22Rv1 (cell line): ENCODE measurements at regions not wholly inside any gene's neighbourhood (a gene's known extent, or its start where the extent isn't known, plus 50 kb on each side); places are given as distances from the start of the nearest gene placed in this dataset.
"Not testable (repeated sequence)": the region's sequence is repeated elsewhere in the genome, so short reads cannot be mapped to it uniquely, and the experiment has no call there.

Source experiments
- H3K27ac ChIP-seq: fragments of 450-650 bp; 2 replicates; pipeline ENCODE4 v1.5.1; 2017
- ZFX ChIP-seq: fragments of 450-650 bp; IDR thresholded peaks from 2 replicates; pipeline ENCODE4 v1.6.1; 2017; ENCODE audit warnings: antibody characterized with exemption, borderline replicate concordance
- TF ChIP-seq, protein P1 (sequence below): fragments of 450-650 bp; IDR thresholded peaks from 2 replicates; pipeline ENCODE4 v1.5.1; 2017; ENCODE audit warnings: mild to moderate bottlenecking

DNA sequence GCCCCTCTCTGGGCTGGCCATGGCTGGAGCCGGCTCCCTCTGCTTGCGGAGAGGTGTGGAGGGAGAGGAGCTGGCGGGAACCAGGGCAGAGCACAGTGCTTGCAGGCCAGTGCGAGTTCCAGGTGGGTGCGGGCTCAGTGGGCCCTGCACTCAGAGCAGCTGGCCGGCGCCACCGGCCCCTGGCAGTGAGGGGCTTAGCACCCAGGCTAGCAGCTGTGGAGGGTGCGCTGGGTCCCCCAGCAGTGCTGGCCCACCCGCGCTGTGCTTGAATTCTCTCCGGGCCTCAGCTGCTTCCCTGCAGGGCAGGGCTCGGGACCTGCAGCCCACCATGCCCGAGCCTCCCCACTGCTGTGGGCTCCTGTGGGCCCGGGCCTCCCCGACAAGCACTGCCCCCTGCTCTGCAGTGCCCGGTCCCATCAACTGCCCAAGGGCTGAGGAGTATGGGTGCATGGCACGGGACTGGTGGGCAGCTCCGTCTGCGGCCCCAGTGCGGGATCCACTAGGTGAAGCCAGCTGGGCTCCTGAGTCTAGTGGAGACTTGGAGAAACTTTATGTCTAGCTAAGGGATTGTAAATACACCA is 61.2 kb upstream of the AGR3 start:
- H3K27ac ChIP-seq, result no peak overlapping the region
- no peak for TF ChIP-seq ZFX
- TF ChIP-seq, protein P1, sequence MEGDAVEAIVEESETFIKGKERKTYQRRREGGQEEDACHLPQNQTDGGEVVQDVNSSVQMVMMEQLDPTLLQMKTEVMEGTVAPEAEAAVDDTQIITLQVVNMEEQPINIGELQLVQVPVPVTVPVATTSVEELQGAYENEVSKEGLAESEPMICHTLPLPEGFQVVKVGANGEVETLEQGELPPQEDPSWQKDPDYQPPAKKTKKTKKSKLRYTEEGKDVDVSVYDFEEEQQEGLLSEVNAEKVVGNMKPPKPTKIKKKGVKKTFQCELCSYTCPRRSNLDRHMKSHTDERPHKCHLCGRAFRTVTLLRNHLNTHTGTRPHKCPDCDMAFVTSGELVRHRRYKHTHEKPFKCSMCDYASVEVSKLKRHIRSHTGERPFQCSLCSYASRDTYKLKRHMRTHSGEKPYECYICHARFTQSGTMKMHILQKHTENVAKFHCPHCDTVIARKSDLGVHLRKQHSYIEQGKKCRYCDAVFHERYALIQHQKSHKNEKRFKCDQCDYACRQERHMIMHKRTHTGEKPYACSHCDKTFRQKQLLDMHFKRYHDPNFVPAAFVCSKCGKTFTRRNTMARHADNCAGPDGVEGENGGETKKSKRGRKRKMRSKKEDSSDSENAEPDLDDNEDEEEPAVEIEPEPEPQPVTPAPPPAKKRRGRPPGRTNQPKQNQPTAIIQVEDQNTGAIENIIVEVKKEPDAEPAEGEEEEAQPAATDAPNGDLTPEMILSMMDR, result no peak

DNA sequence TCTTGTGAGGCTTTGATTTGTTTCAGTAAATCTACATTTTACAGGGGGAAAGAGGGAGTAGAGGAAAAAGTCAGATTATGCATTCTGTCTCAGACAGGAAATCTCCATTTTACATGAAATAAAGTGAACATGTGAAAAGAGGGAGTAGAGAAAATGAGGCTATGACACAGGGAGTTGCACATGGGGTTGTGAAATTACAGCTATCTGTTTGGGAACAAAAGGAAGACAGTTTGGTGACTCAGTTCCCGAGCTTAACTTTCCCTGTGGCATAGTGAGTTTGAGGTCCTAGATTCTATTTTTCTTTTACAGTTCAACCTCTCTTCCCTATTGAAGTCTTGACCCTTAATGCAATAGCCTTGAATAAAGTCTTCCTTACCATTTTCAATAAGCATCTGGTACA is 63.2 kb upstream of the AGR3 start:
- no peak for TF ChIP-seq ZFX
- TF ChIP-seq, protein P1, result no peak
- no peak overlapping the region for H3K27ac ChIP-seq

DNA sequence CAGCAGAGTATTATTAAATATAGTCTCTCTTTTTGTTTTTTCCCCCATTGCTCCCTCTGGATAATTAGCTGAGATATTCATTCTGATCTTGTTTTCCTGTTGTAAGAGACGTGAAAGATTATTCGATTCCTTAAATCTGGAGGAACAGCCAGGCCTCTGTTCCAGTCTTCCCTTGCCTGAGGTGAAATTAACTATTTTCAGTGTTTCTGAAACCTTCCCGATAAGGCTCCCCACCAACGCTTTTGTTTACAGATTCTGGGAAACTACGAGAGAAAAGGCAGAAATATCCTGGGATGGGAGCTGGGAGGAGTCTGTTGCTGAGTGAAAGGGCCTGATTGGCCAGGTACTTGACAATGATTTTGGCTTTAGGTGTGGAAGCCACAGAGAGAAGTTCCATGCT is 63.6 kb upstream of the AGR3 start:
- TF ChIP-seq, protein P1, result no peak
- TF ChIP-seq ZFX, result no peak

DNA sequence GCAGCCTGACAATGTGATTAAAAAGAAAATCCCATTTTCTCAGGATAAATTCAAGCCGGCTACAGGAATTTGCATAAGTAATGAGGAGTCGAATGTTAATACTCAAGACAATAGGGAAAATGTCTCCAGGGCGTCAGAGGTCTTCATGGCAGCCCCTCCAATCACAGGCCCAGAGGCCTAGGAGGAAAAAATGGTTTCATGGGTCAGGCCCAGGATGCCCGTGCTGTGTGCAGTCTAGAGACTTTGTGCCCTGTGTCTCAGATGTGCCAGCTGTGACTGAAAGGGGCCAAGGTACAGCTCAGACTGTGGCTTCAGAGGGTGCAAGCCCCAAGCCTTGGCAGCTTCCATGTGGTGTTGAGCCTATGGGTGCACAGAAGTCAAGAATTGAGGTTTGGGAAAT is 66.3 kb upstream of the AGR3 start:
- H3K27ac ChIP-seq, result not testable (repeated sequence)

More for the DNA sequence above, 63.6 kb upstream of the AGR3 start:
- no peak overlapping the region for H3K27ac ChIP-seq

DNA sequence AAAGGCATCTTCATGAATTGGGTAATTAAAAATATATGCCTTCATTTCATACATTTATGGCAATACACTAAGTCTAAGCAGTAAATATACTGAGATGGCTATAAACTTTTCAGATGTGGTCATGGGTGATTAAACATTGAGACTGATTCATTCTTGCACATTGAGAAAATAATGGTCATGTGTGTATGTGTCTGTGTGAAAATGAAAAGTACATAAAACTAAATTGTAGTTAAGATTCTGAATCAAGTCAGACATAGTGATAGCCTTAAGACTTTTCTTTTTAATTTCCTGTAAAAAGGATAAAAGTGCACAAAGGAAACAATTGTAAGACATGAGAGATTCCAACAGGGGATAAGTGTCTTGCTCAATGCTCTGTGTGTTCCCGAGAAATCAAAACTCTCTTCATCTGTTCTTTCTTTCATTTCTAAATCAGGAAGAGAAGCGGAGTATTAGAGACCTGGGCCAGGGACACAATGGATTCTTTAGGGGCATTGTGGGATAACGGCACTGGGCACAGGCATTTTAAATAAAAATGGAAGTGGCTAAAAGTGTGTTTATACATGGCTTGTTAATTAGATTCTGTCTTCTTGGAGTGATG is 69.8 kb upstream of the AGR3 start:
- TF ChIP-seq, protein P1, result no peak
- no peak for TF ChIP-seq ZFX
- no peak overlapping the region for H3K27ac ChIP-seq

DNA sequence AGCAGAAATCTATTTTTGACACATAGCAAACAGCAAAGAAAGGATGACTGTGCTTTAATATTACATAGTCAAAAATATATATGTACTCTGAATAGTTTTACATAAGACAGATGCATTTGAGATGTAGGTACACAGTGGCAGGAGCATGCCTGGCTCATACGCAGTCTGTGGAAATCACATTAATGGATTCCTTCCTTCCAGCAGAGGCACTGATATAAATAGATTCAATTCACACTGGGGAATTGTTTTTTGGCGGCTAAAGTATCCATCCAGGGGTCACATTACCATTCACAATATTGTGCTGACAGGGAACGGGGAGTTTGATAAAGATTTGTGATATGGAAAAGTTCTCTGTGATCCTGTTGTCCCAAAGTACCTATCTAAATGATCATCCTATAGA is 72.5 kb upstream of the AGR3 start:
- TF ChIP-seq ZFX, result no peak
- TF ChIP-seq, protein P1, result no peak
- H3K27ac ChIP-seq, result no peak overlapping the region

DNA sequence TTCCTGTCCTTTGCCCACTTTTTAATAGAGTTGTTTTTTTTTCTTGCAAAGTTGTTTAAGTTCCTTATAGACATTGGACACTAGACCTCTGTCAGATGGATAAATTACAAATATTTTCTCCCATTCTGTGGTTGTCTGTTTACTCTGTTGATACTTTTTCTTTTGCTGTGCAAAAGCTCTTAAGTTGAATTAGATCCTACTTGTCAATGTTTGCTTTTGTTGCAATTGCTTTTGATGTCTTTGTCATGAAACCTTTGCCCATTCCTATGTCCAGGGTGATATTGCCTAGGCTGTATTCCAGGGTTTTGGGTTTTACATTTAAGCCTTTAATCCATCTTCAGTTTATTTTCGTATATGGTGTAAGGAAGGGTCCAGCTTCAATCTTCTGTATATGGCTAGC is 76.9 kb upstream of the AGR3 start:
- TF ChIP-seq ZFX, result no peak
- TF ChIP-seq, protein P1, result no peak
- H3K27ac ChIP-seq, result no peak overlapping the region
